PFSK-1 (cell line): ENCODE measurements at regions not wholly inside any gene's neighbourhood (a gene's known extent, or its start where the extent isn't known, plus 50 kb on each side); places are given as distances from the start of the nearest gene placed in this dataset.

ENCODE experiments used
- FOXP2 ChIP-seq: optimal IDR thresholded peaks from 2 replicates; pipeline ENCODE3; 2011; ENCODE audit warnings: borderline replicate concordance, control low read depth, inconsistent platforms; ENCODE audit not compliant: insufficient read depth; ENCODE audit errors: extremely low read length, extremely low read depth
- POLR2AphosphoS5 ChIP-seq: IDR thresholded peaks from 2 replicates; pipeline ENCODE4 v1.6.1; 2012; ENCODE audit warnings: low read depth, mild to moderate bottlenecking, control low read depth, low read length, moderate library complexity
- SIN3A ChIP-seq: IDR thresholded peaks from 2 replicates; pipeline ENCODE4 v1.6.1; 2012; ENCODE audit warnings: mild to moderate bottlenecking, low read length, moderate library complexity, borderline replicate concordance; ENCODE audit not compliant: insufficient read depth
- TAF1 ChIP-seq: IDR thresholded peaks from 2 replicates; pipeline ENCODE4 v1.6.1; 2012; ENCODE audit warnings: low read length, control low read depth, borderline replicate concordance; ENCODE audit not compliant: insufficient read depth
- TF ChIP-seq, protein P1 (sequence below), 2 experiments: IDR thresholded peaks; 2 replicates each; pipeline versions ENCODE4 v1.6.1 to v1.8.0; 2011 to 2012; ENCODE audit warnings: low read depth in 2 of 2, low read length in 2 of 2, control low read depth in 1 of 2, inconsistent platforms in 1 of 2, mild to moderate bottlenecking in 1 of 2, moderate library complexity in 1 of 2; ENCODE audit not compliant: insufficient read depth in 1 of 2

DNA sequence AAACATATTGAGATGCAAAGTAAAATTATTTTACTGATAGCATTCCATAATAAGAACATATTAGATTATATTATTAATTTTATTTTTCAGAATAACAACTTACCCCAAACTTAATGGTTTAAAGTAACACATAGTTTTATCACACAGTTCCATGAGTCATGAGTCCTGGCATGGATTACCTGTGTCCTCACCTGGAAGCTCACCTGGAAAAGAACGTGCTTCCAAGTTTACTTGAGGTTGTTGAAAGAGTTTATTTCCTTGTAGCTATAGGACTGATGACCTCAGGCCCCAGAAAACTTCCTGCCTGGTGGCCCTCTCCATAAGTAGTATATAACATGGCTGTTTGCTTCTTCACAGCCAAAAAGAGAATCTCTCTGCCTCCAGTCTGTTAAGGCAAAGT, 254.6 kb downstream of the TFEC start:
- TF ChIP-seq FOXP2: no peak
- no peak for TF ChIP-seq POLR2AphosphoS5
- TF ChIP-seq, protein P1, sequence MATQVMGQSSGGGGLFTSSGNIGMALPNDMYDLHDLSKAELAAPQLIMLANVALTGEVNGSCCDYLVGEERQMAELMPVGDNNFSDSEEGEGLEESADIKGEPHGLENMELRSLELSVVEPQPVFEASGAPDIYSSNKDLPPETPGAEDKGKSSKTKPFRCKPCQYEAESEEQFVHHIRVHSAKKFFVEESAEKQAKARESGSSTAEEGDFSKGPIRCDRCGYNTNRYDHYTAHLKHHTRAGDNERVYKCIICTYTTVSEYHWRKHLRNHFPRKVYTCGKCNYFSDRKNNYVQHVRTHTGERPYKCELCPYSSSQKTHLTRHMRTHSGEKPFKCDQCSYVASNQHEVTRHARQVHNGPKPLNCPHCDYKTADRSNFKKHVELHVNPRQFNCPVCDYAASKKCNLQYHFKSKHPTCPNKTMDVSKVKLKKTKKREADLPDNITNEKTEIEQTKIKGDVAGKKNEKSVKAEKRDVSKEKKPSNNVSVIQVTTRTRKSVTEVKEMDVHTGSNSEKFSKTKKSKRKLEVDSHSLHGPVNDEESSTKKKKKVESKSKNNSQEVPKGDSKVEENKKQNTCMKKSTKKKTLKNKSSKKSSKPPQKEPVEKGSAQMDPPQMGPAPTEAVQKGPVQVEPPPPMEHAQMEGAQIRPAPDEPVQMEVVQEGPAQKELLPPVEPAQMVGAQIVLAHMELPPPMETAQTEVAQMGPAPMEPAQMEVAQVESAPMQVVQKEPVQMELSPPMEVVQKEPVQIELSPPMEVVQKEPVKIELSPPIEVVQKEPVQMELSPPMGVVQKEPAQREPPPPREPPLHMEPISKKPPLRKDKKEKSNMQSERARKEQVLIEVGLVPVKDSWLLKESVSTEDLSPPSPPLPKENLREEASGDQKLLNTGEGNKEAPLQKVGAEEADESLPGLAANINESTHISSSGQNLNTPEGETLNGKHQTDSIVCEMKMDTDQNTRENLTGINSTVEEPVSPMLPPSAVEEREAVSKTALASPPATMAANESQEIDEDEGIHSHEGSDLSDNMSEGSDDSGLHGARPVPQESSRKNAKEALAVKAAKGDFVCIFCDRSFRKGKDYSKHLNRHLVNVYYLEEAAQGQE (IDR thresholded peaks at IDR 0.05; ENCODE audit: insufficient read depth in 1 of 2, low read depth in 2 of 2, low read length in 2 of 2): no peak
- no peak for TF ChIP-seq SIN3A
- no peak for TF ChIP-seq TAF1

DNA sequence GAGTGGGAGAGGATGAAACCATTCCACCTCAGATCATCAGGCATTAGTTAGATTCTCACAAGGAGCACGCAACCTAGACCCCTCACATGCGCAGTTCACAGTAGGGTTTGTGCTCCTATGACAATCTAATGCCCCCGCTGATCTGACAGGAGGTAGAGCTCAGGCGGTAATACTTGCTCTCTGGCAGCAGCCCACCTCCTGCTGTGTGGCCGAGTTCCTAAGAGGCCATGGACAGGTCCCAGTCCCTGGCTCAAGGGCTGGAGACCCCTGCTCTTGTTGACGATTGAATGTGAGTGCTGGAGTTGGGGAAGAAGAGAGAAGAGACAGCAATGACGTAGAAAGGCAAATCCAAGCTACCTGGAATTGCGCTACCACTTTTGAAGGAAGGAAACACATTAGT, 267.2 kb downstream of the TFEC start:
- TF ChIP-seq TAF1 (no peak), FOXP2 (no peak), SIN3A (no peak), POLR2AphosphoS5 (no peak)
- TF ChIP-seq, protein P1 (IDR thresholded peaks at IDR 0.05; ENCODE audit: insufficient read depth in 1 of 2, low read depth in 2 of 2, low read length in 2 of 2): no peak

DNA sequence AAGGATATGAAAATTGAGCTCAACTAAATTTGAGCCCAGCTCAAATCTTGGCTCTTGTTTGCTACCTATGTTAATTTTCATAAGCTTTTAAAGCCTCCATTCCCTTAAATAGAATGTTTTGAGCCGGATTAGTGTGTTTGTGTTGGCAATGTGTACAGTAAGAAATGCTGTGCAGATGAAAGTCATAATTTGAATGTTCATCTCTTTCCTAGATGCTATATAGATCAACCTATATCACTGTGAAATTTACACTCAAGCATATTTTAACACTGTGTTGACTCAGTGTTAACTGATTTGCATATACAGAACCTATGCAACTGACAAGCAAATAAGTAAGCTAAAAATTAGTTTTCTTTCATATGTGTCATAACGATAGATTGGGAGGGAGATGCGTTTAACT, 272.5 kb downstream of the TFEC start:
- TF ChIP-seq SIN3A (no peak), TAF1 (no peak), FOXP2 (no peak), POLR2AphosphoS5 (no peak)
- TF ChIP-seq, protein P1 (IDR thresholded peaks at IDR 0.05; ENCODE audit: insufficient read depth in 1 of 2, low read depth in 2 of 2, low read length in 2 of 2): no peak

DNA sequence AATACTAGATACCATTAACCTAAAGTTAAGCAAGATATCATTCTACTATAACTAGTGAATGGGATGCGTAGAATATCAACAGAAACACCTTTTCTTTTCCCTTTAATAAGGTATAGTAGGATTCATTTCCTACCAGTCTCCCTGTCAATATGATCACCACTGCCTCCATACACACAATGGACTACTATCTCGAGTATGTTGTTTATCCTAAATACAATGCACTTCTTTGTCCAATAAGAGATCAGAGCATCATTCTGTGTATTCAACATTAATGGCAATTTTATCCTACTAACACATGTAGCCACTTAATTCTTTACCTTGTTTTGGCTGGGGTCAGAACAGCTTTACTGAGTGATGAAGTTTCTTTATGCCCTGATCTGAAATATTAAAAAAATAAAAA, 276.3 kb downstream of the TFEC start:
- no peak for TF ChIP-seq POLR2AphosphoS5
- TF ChIP-seq, protein P1 (IDR thresholded peaks at IDR 0.05; ENCODE audit: insufficient read depth in 1 of 2, low read depth in 2 of 2, low read length in 2 of 2): no peak
- no peak for TF ChIP-seq TAF1
- TF ChIP-seq FOXP2: no peak
- TF ChIP-seq SIN3A: no peak

DNA sequence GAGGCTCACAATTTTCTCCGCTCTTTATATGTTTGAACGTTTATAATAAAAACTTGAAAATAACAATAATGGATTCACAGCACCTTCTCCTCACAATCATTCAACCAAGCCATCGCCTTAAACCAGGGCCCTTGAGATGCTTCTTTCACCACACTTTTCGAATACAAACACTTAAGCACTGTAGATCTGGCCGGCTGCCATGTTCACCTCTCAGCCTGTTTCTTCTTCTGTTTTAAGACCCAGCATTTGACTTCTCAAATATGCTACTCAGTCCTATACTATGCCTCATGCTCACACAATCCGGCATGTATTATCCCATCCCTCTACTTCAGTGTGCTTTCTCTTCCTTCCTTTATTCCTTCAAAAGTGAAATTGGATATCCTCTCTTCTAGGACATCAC, 280.6 kb downstream of the TFEC start:
- no peak for TF ChIP-seq FOXP2
- no peak for TF ChIP-seq SIN3A
- TF ChIP-seq, protein P1 (IDR thresholded peaks at IDR 0.05; ENCODE audit: insufficient read depth in 1 of 2, low read depth in 2 of 2, low read length in 2 of 2): no peak
- TF ChIP-seq POLR2AphosphoS5: no peak
